Breast epithelium (tissue), 3 donors: ENCODE measurements at regions not wholly inside any gene's neighbourhood (a gene's known extent, or its start where the extent isn't known, plus 50 kb on each side); places are given as distances from the start of the nearest gene placed in this dataset.

Source experiments
- CTCF ChIP-seq, 3 donors: fragments of 450-650 bp; IDR thresholded peaks; one replicate each; pipeline ENCODE4 v1.5.1; 2016 to 2017; ENCODE audit warnings: antibody characterized with exemption in 3 of 3, mild to moderate bottlenecking in 3 of 3, moderate library complexity in 3 of 3
- POLR2A ChIP-seq: fragments of 450-650 bp; IDR thresholded peaks from one replicate; pipeline ENCODE4 v1.6.1; 2016; ENCODE audit warnings: antibody characterized with exemption, mild to moderate bottlenecking, moderate library complexity

- no peak for TF ChIP-seq POLR2A
- TF ChIP-seq CTCF (IDR thresholded peaks at IDR 0.05): no peak
These were observed 115.8 kb downstream of the DUSP10 start for GRCh38 chr1:221626041-221626440.
